GM19193 (cell line): ENCODE measurements at regions not wholly inside any gene's neighbourhood (a gene's known extent, or its start where the extent isn't known, plus 50 kb on each side); places are given as distances from the start of the nearest gene placed in this dataset.

Experiments used
- POLR2A ChIP-seq: IDR thresholded peaks from 4 replicates; pipeline ENCODE4 v1.6.1; 2011; ENCODE audit not compliant: insufficient read depth, insufficient read length; ENCODE audit errors: extremely low read depth

GRCh38 chr3:193971966-193972365 is 164.0 kb upstream of the HES1 start:
- no peak for TF ChIP-seq POLR2A

GRCh38 chr3:193972832-193973231 is 163.1 kb upstream of the HES1 start:
- TF ChIP-seq POLR2A, result no peak

- no peak for TF ChIP-seq POLR2A
These were observed 161.7 kb upstream of the HES1 start for GRCh38 chr3:193974191-193974652.

- TF ChIP-seq POLR2A, result no peak
These were observed 161.0 kb upstream of the HES1 start for GRCh38 chr3:193974671-193975535.

GRCh38 chr3:193977622-193978021 is 158.3 kb upstream of the HES1 start:
- no peak for TF ChIP-seq POLR2A

- TF ChIP-seq POLR2A, result no peak
These were observed 157.9 kb upstream of the HES1 start for GRCh38 chr3:193978030-193978429.

GRCh38 chr3:193978486-193978885 is 157.5 kb upstream of the HES1 start:
- no peak for TF ChIP-seq POLR2A

- TF ChIP-seq POLR2A, result no peak
These were observed 155.6 kb upstream of the HES1 start for GRCh38 chr3:193980326-193980725.

- TF ChIP-seq POLR2A, result no peak
These were observed 155.0 kb upstream of the HES1 start for GRCh38 chr3:193980905-193981304.

- TF ChIP-seq POLR2A, result no peak
These were observed 154.4 kb upstream of the HES1 start for GRCh38 chr3:193981504-193981903.

- TF ChIP-seq POLR2A, result no peak
These were observed 153.7 kb upstream of the HES1 start for GRCh38 chr3:193982258-193982659.

GRCh38 chr3:193983846-193984818 is 151.8 kb upstream of the HES1 start:
- no peak for TF ChIP-seq POLR2A

GRCh38 chr3:193984876-193985275 is 151.1 kb upstream of the HES1 start:
- TF ChIP-seq POLR2A, result no peak

- TF ChIP-seq POLR2A, result no peak
These were observed 148.8 kb upstream of the HES1 start for GRCh38 chr3:193987186-193987585.

- TF ChIP-seq POLR2A, result no peak
These were observed 146.8 kb upstream of the HES1 start for GRCh38 chr3:193989186-193989585.
